Occipital lobe (tissue), 1 donor: ENCODE measurements at regions not wholly inside any gene's neighbourhood (a gene's known extent, or its start where the extent isn't known, plus 50 kb on each side); places are given as distances from the start of the nearest gene placed in this dataset.

Experiments used
- DNase-seq: peaks from one replicate; lab custom pipeline; 2025; lab: John Stamatoyannopoulos, UW

- DNase-seq, result no peak
Measured at GRCh38 chr17:70230850-70231640, 61.7 kb downstream of the KCNJ2 start.

- DNase-seq, result no peak
Measured at GRCh38 chr17:70232466-70232865, 63.1 kb downstream of the KCNJ2 start.

GRCh38 chr17:70235252-70235651, 65.9 kb downstream of the KCNJ2 start:
- DNase-seq, result no peak

DNA sequence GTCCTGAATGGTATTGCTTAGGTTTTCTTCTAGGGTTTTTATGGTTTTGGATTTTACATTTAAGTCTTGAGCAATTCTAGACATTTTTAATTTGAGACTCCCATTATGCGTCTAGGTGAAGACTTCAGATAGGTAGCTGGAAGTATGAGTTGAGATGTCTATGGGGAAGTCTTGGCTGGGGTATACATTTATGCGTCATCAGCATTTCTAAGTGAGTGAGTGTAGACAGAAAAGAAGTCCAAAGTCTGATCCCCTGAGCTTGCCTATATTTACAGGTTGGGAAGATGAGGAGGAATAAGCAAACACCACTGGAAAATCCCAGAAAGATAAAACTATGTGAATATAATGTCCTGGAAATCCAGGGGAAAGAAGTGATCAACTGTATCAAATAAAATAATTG, 68.9 kb downstream of the KCNJ2 start:
- no peak for DNase-seq

GRCh38 chr17:70238646-70239045, 69.3 kb downstream of the KCNJ2 start:
- no peak for DNase-seq

- no peak for DNase-seq
Measured at GRCh38 chr17:70239391-70239826, 70.1 kb downstream of the KCNJ2 start.

- DNase-seq, result no peak
Measured at GRCh38 chr17:70241071-70241470, 71.7 kb downstream of the KCNJ2 start.

GRCh38 chr17:70242781-70243437, 73.6 kb downstream of the KCNJ2 start:
- no peak for DNase-seq

- DNase-seq, result no peak
Measured at GRCh38 chr17:70251706-70252105, 82.4 kb downstream of the KCNJ2 start.

GRCh38 chr17:70254735-70255460, 85.6 kb downstream of the KCNJ2 start:
- no peak for DNase-seq

GRCh38 chr17:70256751-70257150, 87.4 kb downstream of the KCNJ2 start:
- DNase-seq, result no peak

GRCh38 chr17:70258465-70258864, 89.1 kb downstream of the KCNJ2 start:
- no peak for DNase-seq

DNA sequence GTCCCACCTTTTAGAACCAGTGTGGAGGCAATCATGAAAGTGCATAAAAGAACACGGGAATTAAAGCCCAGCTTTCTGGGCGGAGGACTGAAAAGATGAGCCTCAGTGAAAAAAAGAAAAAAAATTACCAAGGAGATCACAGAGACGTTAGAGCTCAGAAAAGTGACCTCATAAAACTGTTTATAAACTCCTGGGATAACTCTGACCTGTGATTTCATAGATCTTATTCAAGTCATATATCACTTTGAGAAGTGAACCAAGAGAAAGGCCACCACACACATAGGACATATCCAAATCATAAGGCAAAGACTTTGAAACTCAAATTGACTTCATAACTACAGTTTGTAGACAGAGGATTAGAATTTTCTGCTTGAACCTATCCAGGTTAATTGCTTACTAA, 90.1 kb downstream of the KCNJ2 start:
- DNase-seq, result no peak

DNA sequence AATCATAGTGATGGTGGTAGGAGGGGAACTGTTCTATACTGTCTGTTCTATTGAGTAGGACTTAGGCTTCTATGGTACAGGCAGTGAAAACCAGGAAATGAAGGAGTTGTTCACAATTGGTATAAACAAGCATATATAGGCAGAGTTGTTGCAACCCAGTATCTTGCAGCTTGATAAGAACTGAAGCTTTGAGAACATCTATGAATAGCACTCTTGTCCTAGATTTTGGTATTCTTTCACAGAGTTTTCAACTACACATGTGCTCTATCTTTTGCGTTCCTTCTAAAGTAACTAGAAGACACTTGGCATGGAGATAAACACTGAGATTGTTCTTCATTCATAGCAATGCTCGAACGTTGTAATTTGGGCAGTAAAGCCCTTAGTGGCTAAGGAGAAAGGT, 91.8 kb downstream of the KCNJ2 start:
- no peak for DNase-seq

DNA sequence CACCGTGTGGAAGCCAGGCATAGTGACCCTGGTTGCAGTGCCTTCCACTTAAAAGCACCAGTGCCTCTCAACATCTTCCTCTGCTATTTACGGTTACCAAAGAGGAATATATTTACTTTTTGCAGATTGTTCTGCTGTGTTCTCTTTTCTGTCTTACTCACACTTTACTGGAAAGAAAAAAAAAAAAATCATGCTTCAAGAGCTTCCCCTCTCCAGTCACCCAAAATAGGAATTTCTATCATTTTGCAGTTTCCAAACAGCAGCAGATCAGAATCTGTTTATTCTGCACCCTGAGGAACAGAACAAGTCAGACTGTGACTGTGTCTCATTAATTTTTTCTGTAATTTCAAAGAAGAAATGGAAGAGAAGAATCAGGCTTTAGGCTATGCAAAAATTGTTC, 96.1 kb downstream of the KCNJ2 start:
- no peak for DNase-seq

DNA sequence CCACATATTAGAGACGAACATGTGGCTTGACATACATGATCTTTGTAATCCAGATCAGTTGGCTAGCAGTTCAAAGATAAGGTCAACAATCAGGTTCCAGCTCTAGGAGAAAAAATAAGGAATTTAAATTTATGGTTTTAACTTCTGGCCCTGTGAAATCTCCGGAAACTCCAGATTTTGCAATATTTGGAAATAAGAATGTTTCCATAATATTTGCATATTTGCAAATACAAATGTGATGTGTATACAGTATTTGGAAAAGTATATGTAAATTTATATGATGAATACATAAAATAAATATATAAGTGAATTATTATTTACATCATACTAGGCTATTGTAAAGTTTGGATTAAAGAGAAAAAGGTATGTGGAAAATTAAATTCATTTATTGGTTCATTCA, 97.1 kb downstream of the KCNJ2 start:
- DNase-seq, result no peak

DNA sequence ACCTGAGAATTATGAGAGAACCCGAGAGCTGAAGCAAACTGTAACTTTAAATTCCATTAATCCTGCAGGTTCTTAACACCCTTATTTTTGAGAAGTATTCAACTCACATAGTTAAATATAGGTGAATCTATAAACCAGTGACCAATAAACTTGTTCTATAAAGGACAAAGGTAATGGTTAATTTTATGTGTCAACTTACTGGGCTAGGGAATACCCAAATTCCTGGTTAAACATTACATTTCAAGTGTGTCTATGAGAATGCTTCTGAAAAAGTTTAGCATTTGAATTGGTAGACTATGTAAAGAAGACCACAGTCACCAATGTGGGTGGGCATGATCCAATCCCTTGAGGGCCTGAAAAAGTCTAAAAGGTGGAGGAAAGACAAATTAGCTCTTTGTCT, 99.1 kb downstream of the KCNJ2 start:
- no peak for DNase-seq

DNA sequence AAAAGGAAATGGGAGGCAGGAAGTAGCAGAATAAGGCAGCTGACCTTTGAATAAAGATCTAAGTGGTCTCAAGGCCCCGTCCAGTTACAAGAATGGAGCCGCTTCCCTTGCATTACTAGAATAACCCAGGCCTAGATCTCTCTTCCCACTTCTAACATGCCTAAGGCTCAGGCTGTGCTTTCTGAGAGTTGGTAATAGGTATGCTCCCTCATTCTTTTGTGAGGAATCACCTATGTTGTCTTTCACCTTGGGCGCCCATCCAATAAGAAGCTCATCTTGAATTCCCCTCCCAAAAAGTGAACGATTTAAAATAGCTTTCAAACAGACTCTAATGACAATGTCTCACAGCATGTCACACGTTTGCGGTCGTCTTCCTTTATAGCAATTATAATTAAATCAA, 101.2 kb downstream of the KCNJ2 start:
- no peak for DNase-seq

GRCh38 chr17:70271200-70271599, 101.9 kb downstream of the KCNJ2 start:
- DNase-seq, result no peak

DNA sequence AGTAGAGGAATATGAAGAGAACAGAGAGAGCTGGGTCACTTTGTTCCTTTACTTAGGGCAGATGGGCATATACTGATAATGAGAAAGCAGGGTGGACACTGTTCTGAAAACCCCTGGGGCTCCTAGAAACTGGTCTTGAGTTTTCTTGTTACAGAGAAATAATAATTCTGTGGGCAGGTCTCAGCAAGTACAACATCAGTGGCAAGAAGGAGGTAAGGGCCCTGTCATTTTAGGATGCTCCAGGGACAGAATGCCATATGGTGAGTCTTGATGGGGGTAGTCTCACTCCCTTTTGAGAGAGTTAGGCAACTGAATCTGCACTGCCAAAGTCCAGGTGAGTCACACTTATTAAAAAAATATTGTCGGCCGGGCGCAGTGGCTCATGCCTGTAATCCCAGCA, 102.3 kb downstream of the KCNJ2 start:
- no peak for DNase-seq

GRCh38 chr17:70274255-70274654, 104.9 kb downstream of the KCNJ2 start:
- no peak for DNase-seq

- DNase-seq, result no peak
Measured at GRCh38 chr17:70276906-70277305, 107.6 kb downstream of the KCNJ2 start.
